HepG2 (cell line): ENCODE measurements at regions not wholly inside any gene's neighbourhood (a gene's known extent, or its start where the extent isn't known, plus 50 kb on each side); places are given as distances from the start of the nearest gene placed in this dataset.

Experiments used
- ATF1 ChIP-seq: IDR thresholded peaks from 2 replicates; pipeline ENCODE4 v1.6.1; 2016; ENCODE audit warnings: mild to moderate bottlenecking, control low read depth
- ELF3 ChIP-seq: IDR thresholded peaks from 2 replicates; pipeline ENCODE4 v1.6.1; 2016; ENCODE audit warnings: missing genetic modification reagents, missing compliant biosample characterization
- EP300 ChIP-seq, 3 experiments: sonication (generic) in 1 of 3; formaldehyde crosslinking in 1 of 3; IDR thresholded peaks; 2 replicates each; pipeline versions ENCODE4 v1.5.1 to v1.6.1; 2011 to 2020; ENCODE audit warnings: low read depth in 2 of 3, low read length in 2 of 3, borderline replicate concordance in 1 of 3, improper control_type of control experiment in 1 of 3, mild to moderate bottlenecking in 1 of 3, missing genetic modification reagents in 1 of 3, moderate library complexity in 1 of 3
- ESRRA ChIP-seq: sonication (generic); formaldehyde crosslinking; IDR thresholded peaks from 2 replicates; pipeline ENCODE4 v1.5.1; 2020; ENCODE audit warnings: mild to moderate bottlenecking, low read depth, missing genetic modification reagents
- MAX ChIP-seq: IDR thresholded peaks from 2 replicates; pipeline ENCODE4 v1.6.1; 2012; ENCODE audit warnings: inconsistent platforms
- RFX1 ChIP-seq: fragments of 450-650 bp; IDR thresholded peaks from 2 replicates; pipeline ENCODE4 v1.6.1; 2017
- SAP130 ChIP-seq: IDR thresholded peaks from 2 replicates; pipeline ENCODE4 v1.6.1; 2016; ENCODE audit warnings: low read depth
- TP53 ChIP-seq: sonication (generic); formaldehyde crosslinking; conservative IDR thresholded peaks from 2 replicates; pipeline ENCODE4 v1.4.0; 2020; ENCODE audit warnings: missing genetic modification reagents
- ZNF44 ChIP-seq: sonication (generic); formaldehyde crosslinking; IDR thresholded peaks from 2 replicates; pipeline ENCODE4 v1.5.1; 2020; ENCODE audit warnings: mild to moderate bottlenecking, missing genetic modification reagents
- ZNF670 ChIP-seq: sonication (generic); formaldehyde crosslinking; IDR thresholded peaks from 2 replicates; pipeline ENCODE4 v1.8.0; 2022; ENCODE audit warnings: mild to moderate bottlenecking, missing genetic modification reagents, borderline replicate concordance

- TF ChIP-seq MAX (no peak), ELF3 (no peak), SAP130 (CRISPR knock-in tag) (no peak), ZNF44 (no peak), EP300 (IDR thresholded peaks at IDR 0.05; ENCODE audit: low read depth in 2 of 2, low read length in 2 of 2) (no peak), EP300 (CRISPR knock-in tag; IDR thresholded peaks at IDR 0.05; ENCODE audit: borderline replicate concordance) (no peak), ESRRA (CRISPR knock-in tag) (no peak), TP53 (CRISPR knock-in tag) (no peak), ZNF670 (no peak), RFX1 (no peak), ATF1 (no peak)
Measured at GRCh38 chr13:39202746-39203145, 164.5 kb downstream of the NHLRC3 start.
